ENCODE measurements at regions not wholly inside any gene's neighbourhood (a gene's known extent, or its start where the extent isn't known, plus 50 kb on each side); places are given as distances from the start of the nearest gene placed in this dataset.

GRCh38 chr11:119934267-119934666 lies 203.6 kb downstream of the TRIM29 start:
- no peak for TF ChIP-seq CTCF (IDR thresholded peaks at IDR 0.05; ENCODE audit: extremely low read depth in 1 of 2, insufficient read depth in 1 of 2, low read depth in 1 of 2, low read length in 2 of 2)
- no peak for TF ChIP-seq POLR2A (IDR thresholded peaks at IDR 0.05; ENCODE audit: low read depth, low read length)
- no peak for TF ChIP-seq GATA2 (IDR thresholded peaks at IDR 0.05; ENCODE audit: insufficient read depth, insufficient read length, low read depth, low read length)
- TF ChIP-seq POLR2AphosphoS5 (IDR thresholded peaks at IDR 0.05; ENCODE audit: insufficient read depth, low read depth, low read length) = no peak
- TF ChIP-seq EZH2 (IDR thresholded peaks at IDR 0.05; ENCODE audit: borderline replicate concordance, low read depth, low read length, severe bottlenecking) = no peak

All from endothelial cell of umbilical vein (primary cell).